ENCODE measurements at regions not wholly inside any gene's neighbourhood (a gene's known extent, or its start where the extent isn't known, plus 50 kb on each side); places are given as distances from the start of the nearest gene placed in this dataset.

- Mint-ChIP-seq H3K27me3 (ENCODE audit: low read depth in 3 of 3) (peaks cover 0 to 3% (median 0%) of the 10 kb centered on the region in 3 donors), H3K4me3 (no peak overlapping the region), H3K27ac (no peak overlapping the region), H3K36me3 (no peaks in the 10 kb centered on the region), H3K4me1 (no peaks in the 10 kb centered on the region), H3K9me3 (peaks cover 0 to 1% (median 0%) of the 10 kb centered on the region in 7 donors)
- Histone ChIP-seq H3K4me1 (ENCODE audit: control insufficient read depth in 1 of 2, insufficient read depth in 2 of 2, low read length in 2 of 2) (no peaks in the 10 kb centered on the region), H3K36me3 (replicated peaks in 1 of 2; ENCODE audit: control insufficient read depth in 1 of 2, insufficient read depth in 2 of 2, low read length in 2 of 2) (no peaks in the 10 kb centered on the region), H4K20me1 (ENCODE audit: insufficient read depth, low read length) (no peaks in the 10 kb centered on the region), H3K9ac (ENCODE audit: insufficient read depth, low read length, poor library complexity, severe bottlenecking) (no peak overlapping the region), H3K9me3 (replicated peaks in 1 of 2; ENCODE audit: control insufficient read depth in 1 of 2, insufficient read depth in 1 of 2, low read length in 2 of 2) (no peaks in the 10 kb centered on the region), H3K27ac (ENCODE audit: low read depth in 1 of 2, low read length in 2 of 2) (no peak overlapping the region), H3K27me3 (ENCODE audit: control insufficient read depth in 2 of 2, insufficient read depth in 2 of 2, low read length in 2 of 2) (no peaks in the 10 kb centered on the region), H2AFZ (ENCODE audit: insufficient read depth, low read depth, low read length, poor library complexity, severe bottlenecking) (no peak overlapping the region), H3K4me3 (replicated peaks in 1 of 3; ENCODE audit: low read depth in 2 of 3, low read length in 3 of 3) (no peak overlapping the region), H3K79me2 (ENCODE audit: insufficient read depth, low read length) (no peaks in the 10 kb centered on the region), H3K4me2 (replicated peaks; ENCODE audit: extremely low read depth, low read length, poor library complexity, severe bottlenecking) (no peak overlapping the region)
- intact Hi-C loops (cut with micrococcal nuclease) = no loop called here
- TF ChIP-seq CTCF (IDR thresholded peaks at IDR 0.05) = no peak
- no peak for DNase-seq
Measured at GRCh38 chr12:74415633-74416032, 122.0 kb upstream of the ATXN7L3B start.

DNA sequence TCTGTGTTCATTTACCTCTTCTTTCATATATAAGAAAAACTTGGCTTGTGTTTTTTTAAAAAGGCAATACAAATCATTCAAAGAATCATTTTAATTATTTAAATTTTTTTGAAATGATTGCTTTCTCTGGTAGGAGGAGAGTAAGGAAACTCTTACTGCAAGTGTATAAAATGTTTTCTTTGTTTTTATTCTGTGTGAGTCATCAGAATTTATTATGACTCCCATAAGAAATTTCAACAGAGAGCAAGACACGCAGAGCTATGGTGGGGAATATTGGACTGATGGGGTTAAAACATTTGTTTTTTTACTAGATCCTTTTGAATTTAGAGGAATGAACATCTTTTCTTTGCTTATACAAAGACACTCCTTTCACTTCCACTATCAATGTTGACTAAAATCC lies 119.1 kb upstream of the ATXN7L3B start:
- no peaks in the 10 kb centered on the region for H3K79me2 ChIP-seq (ENCODE audit: insufficient read depth, low read length)
- no peak for TF ChIP-seq CTCF (IDR thresholded peaks at IDR 0.05)
- no peak overlapping the region for H3K4me3 ChIP-seq (replicated peaks in 1 of 3; ENCODE audit: low read depth in 2 of 3, low read length in 3 of 3)
- H3K4me2 ChIP-seq (replicated peaks; ENCODE audit: extremely low read depth, low read length, poor library complexity, severe bottlenecking) = no peak overlapping the region
- Mint-ChIP-seq H3K9me3 (no peaks in the 10 kb centered on the region), H3K4me1 (no peaks in the 10 kb centered on the region), H3K27ac (no peak overlapping the region), H3K27me3 (ENCODE audit: low read depth in 3 of 3) (peaks cover 0 to 1% (median 0%) of the 10 kb centered on the region in 3 donors), H3K36me3 (no peaks in the 10 kb centered on the region), H3K4me3 (no peak overlapping the region)
- H3K27ac ChIP-seq (ENCODE audit: low read depth in 1 of 2, low read length in 2 of 2) = no peak overlapping the region
- H3K4me1 ChIP-seq (ENCODE audit: control insufficient read depth in 1 of 2, insufficient read depth in 2 of 2, low read length in 2 of 2) = no peaks in the 10 kb centered on the region
- no CpG with 5 or more reads among the region's 1 CpG for WGBS (ENCODE audit: insufficient coverage)
- intact Hi-C loops (cut with micrococcal nuclease) = no loop called here
- no peaks in the 10 kb centered on the region for H4K20me1 ChIP-seq (ENCODE audit: insufficient read depth, low read length)
- no peaks in the 10 kb centered on the region for H3K36me3 ChIP-seq (replicated peaks in 1 of 2; ENCODE audit: control insufficient read depth in 1 of 2, insufficient read depth in 2 of 2, low read length in 2 of 2)
- no peak overlapping the region for H2AFZ ChIP-seq (ENCODE audit: insufficient read depth, low read depth, low read length, poor library complexity, severe bottlenecking)
- no peak overlapping the region for H3K9ac ChIP-seq (ENCODE audit: insufficient read depth, low read length, poor library complexity, severe bottlenecking)
- no peak for DNase-seq
- H3K9me3 ChIP-seq (replicated peaks in 1 of 2; ENCODE audit: control insufficient read depth in 1 of 2, insufficient read depth in 1 of 2, low read length in 2 of 2) = no peaks in the 10 kb centered on the region
- no peaks in the 10 kb centered on the region for H3K27me3 ChIP-seq (ENCODE audit: control insufficient read depth in 2 of 2, insufficient read depth in 2 of 2, low read length in 2 of 2)

Data from CD14-positive monocyte (primary cell).